Coronary artery (tissue), 2 donors: ENCODE measurements at regions not wholly inside any gene's neighbourhood (a gene's known extent, or its start where the extent isn't known, plus 50 kb on each side); places are given as distances from the start of the nearest gene placed in this dataset.

ENCODE experiments used
- DNase-seq: peaks from one replicate; pipeline ENCODE4 v3.0.0-alpha.2; 2017; ENCODE audit warnings: low spot score
- H3K27ac ChIP-seq, 2 donors: fragments of 200-600 bp; sonication (generic); one replicate each; pipeline ENCODE4 v1.5.1; 2016 to 2019
- H3K4me3 ChIP-seq: fragments of 200-600 bp; sonication (generic); 2 replicates; pipeline ENCODE4 v1.5.1; 2016; ENCODE audit warnings: mild to moderate bottlenecking, moderate library complexity
- TF ChIP-seq, protein P1 (sequence below): fragments of 200-600 bp; sonication (generic); IDR thresholded peaks from one replicate; pipeline ENCODE4 v1.5.1; 2019; ENCODE audit warnings: antibody characterized with exemption

DNA sequence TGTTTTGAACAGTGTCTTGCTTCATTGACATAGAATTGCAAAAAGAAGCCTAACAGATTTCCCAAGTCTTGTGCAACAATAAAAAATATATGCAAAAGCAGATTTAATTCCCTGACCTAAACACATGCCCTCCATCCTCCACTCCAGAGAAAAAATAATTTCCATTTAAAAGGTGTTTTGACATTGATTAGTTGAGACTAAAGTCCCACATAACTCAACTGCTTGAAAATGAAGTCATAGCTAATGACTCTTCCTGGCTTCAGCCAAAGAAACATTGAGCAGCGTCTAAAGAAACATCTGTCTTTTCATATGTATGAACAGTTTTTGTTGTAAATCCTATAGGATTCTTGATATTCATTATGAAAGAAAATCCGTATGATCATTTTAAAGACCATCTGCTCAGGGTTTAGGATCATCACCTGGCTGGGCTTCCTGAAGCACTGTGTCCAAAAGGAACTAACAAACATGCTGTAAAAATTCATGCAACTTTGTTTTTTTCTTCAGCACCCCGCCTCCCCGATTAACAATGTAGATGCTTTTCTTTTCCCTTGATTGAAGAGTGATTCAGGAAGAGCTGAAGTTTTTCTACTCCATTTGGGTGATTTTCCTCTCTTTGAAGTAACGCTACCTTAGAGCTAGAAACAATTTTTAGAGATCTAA lies 273.4 kb downstream of the HS3ST1 start:
- Histone ChIP-seq H3K4me3 (no peak overlapping the region), H3K27ac (no peak overlapping the region)
- DNase-seq, result no peak
- TF ChIP-seq, protein P1, sequence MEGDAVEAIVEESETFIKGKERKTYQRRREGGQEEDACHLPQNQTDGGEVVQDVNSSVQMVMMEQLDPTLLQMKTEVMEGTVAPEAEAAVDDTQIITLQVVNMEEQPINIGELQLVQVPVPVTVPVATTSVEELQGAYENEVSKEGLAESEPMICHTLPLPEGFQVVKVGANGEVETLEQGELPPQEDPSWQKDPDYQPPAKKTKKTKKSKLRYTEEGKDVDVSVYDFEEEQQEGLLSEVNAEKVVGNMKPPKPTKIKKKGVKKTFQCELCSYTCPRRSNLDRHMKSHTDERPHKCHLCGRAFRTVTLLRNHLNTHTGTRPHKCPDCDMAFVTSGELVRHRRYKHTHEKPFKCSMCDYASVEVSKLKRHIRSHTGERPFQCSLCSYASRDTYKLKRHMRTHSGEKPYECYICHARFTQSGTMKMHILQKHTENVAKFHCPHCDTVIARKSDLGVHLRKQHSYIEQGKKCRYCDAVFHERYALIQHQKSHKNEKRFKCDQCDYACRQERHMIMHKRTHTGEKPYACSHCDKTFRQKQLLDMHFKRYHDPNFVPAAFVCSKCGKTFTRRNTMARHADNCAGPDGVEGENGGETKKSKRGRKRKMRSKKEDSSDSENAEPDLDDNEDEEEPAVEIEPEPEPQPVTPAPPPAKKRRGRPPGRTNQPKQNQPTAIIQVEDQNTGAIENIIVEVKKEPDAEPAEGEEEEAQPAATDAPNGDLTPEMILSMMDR, result no peak

DNA sequence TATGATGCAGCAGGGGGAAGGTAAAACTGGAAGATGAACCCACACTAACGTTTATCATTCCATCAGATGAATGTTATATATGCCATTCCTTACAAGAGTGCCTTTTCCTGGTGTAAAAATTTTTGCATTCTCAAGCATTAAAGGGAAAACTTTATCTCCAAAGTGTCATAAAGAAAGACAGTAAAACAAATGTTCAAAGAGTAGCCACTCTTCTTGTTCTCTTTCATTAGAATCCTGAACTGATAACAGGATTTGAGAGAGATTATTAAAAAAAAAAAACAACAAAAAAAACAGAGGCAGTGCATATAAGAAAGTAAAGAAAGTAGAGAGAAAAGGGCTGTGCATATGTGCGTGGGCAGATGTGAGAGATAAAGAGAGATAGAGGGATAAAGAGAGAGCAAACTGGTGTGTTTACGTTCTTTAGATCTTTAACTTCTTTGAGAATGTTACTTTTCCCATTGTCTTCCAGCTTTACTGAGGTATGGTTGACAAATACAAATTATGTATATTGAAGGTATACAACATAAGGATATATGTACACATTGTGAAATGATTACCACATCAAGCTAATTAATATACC lies 275.4 kb downstream of the HS3ST1 start:
- TF ChIP-seq, protein P1, result no peak
- no peak overlapping the region for H3K27ac ChIP-seq
- H3K4me3 ChIP-seq, result no peak overlapping the region
- no peak for DNase-seq

DNA sequence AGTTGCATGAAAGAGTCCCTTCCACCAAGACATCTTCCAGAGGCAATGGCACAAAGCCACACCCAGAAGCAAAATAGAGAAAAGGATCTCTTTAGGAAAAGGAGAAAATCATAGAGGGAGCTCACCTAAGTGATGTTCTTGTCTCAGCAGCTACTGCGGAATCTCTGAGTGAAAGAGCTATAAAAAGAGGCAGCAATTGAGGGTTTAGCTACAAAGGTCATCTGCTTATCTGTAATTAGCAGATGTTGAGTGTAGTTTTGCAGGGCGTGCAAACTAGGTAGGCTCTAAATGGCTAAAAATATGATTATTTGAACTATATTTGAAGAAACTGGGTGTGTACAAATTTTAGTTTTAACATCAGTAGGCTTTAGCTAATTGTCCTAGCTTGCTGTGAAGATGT lies 276.0 kb downstream of the HS3ST1 start:
- no peak for DNase-seq
- H3K4me3 ChIP-seq, result no peak overlapping the region
- TF ChIP-seq, protein P1, result no peak
- no peak overlapping the region for H3K27ac ChIP-seq

GRCh38 chr4:11151500-11151899 lies 277.2 kb downstream of the HS3ST1 start:
- no peak overlapping the region for H3K27ac ChIP-seq
- DNase-seq, result no peak
- TF ChIP-seq, protein P1, result no peak

DNA sequence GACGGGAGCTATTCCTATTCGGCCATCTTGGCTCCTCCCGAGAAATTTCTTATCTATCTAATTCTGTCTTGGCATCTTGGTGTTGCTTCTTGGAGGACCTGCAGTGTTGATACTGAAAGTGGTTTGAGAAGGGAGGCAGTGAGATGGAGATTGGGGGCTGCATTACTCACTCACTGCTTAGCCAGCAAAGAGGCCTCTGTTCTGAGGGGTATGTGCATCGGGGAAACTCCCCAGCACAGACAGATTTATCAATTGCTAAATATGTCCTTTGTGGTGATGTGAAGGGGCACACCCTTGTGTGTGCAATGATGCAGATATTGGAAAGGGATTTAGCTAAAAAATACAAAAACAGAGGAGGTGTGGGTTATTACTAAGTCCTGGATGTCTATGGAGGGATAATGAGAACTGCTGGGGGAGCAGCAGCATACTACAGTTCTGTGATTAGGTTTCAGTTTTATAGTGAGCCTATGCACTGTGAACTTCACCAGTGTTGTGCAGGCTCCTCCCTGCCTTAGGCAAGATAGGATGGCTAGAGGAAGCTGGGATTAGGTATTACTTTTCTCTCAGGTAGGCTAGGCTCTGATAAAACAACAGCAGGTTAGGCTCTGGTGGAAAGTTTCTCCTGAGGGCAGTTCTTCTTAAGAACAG lies 279.0 kb downstream of the HS3ST1 start:
- TF ChIP-seq, protein P1, result no peak
- H3K27ac ChIP-seq, result no peak overlapping the region
- no peak overlapping the region for H3K4me3 ChIP-seq
- no peak for DNase-seq

More at GRCh38 chr4:11151500-11151899, 277.2 kb downstream of the HS3ST1 start:
- no peak overlapping the region for H3K4me3 ChIP-seq

DNA sequence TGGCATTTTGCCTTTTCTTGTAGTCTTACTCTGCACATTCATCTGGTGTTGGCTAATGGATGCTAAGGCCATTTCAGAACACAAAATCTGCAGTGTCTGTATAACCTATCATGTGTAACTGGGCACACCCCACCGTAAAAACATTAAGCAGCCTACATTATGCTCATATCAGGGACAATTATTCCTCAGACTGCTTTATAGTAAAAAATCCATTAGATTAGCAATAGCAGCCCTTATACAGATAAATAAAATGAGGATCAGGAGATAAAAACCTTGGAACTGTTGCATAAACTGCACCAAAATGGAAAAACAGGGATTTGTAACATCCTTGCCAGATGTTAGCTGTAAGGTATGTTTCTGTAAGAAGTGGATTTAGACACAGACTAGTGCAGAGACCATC lies 288.8 kb downstream of the HS3ST1 start:
- Histone ChIP-seq H3K4me3 (no peak overlapping the region), H3K27ac (no peak overlapping the region)
- TF ChIP-seq, protein P1, result no peak
- no peak for DNase-seq

DNA sequence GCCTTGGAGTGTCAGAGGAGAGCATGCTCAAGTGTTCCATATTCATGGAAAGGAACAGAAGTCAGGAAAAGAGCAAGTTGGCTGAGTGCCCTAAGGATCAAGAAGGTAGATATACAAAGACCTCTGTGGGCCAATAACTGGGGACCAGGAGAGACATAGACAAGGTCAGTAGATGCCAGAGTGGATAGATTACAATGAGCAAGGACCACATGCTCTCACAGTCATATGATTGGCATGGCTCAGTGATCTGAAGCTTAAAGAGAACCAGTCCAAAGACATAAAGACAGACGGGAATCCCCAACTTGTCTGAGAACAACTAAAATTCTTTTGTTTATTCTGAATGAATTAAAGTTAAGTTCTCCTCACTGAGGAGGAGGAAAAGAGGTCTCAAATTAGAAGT lies 289.7 kb downstream of the HS3ST1 start:
- DNase-seq, result no peak
- Histone ChIP-seq H3K27ac (no peak overlapping the region), H3K4me3 (no peak overlapping the region)
- TF ChIP-seq, protein P1, result no peak
